K562 (cell line): ENCODE measurements at regions not wholly inside any gene's neighbourhood (a gene's known extent, or its start where the extent isn't known, plus 50 kb on each side); places are given as distances from the start of the nearest gene placed in this dataset.

ENCODE experiments used
- CEBPB ChIP-seq: fragments of 450-650 bp; IDR thresholded peaks from 2 replicates; pipeline ENCODE4 v1.6.1; 2016; ENCODE audit warnings: missing genetic modification characterization, missing compliant biosample characterization
- JUNB ChIP-seq: fragments of 450-650 bp; formaldehyde crosslinking; conservative IDR thresholded peaks from 2 replicates; pipeline ENCODE4 v1.4.0; 2020; ENCODE audit warnings: mild to moderate bottlenecking
- MAFK ChIP-seq: IDR thresholded peaks from 2 replicates; pipeline ENCODE4 v1.6.1; 2011; ENCODE audit warnings: low read length, improper control_type of control experiment
- MEIS2 ChIP-seq: fragments of 450-650 bp; IDR thresholded peaks from 2 replicates; pipeline ENCODE4 v1.6.1; 2014; ENCODE audit warnings: mild to moderate bottlenecking; ENCODE audit not compliant: partially characterized antibody
- RAD51 ChIP-seq: fragments of 450-650 bp; IDR thresholded peaks from 2 replicates; pipeline ENCODE4 v1.7.1; 2016; ENCODE audit warnings: low read depth, mild to moderate bottlenecking, borderline replicate concordance
- ZKSCAN1 ChIP-seq: fragments of 150-350 bp; IDR thresholded peaks from 2 replicates; pipeline ENCODE4 v1.6.1; 2016; ENCODE audit warnings: low read depth, low read length

DNA sequence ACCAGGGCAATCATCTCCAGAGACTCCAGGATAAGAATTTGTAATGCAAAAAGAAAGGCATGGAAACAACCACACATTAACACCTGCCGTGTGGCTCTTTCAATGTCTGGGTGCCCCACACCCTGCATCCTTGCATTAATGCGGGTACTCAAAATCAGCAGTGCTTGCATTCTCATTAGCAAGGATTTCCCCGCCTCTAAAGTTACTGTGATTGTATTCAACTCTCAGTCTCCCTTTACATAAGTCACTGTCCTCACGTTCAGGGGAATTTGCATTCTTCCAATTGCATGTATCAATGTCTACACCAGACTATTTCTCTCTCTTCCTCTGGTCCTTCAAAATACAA lies 324.3 kb downstream of the FOXL1 start:
- TF ChIP-seq ZKSCAN1 (no peak), MEIS2 (no peak), RAD51 (no peak), JUNB (CRISPR knock-in tag) (no peak), CEBPB (tag) (no peak), MAFK (no peak)
